Left renal cortex interstitium (tissue), 4 donors: ENCODE measurements at regions not wholly inside any gene's neighbourhood (a gene's known extent, or its start where the extent isn't known, plus 50 kb on each side); places are given as distances from the start of the nearest gene placed in this dataset.
"Not testable (repeated sequence)": the region's sequence is repeated elsewhere in the genome, so short reads cannot be mapped to it uniquely, and the experiment has no call there.

Source experiments
- DNase-seq, 4 donors: peaks; one replicate each; pipeline ENCODE4 v3.0.0-alpha.2; 2013; ENCODE audit warnings: low read depth in 4 of 4, low spot score in 2 of 4, missing footprints in 1 of 4

- no peak for DNase-seq
Observed at GRCh38 chr6:167557675-167558074, 232.8 kb downstream of the TTLL2 start.

GRCh38 chr6:167558246-167559177, 233.6 kb downstream of the TTLL2 start:
- no peak for DNase-seq

GRCh38 chr6:167559675-167560479, 235.0 kb downstream of the TTLL2 start:
- DNase-seq, result no peak

GRCh38 chr6:167560673-167561569, 236.0 kb downstream of the TTLL2 start:
- DNase-seq, result no peak

GRCh38 chr6:167562862-167563261, 238.0 kb downstream of the TTLL2 start:
- DNase-seq, result not testable (repeated sequence)

- DNase-seq, result no peak
Observed at GRCh38 chr6:167564416-167565250, 239.7 kb downstream of the TTLL2 start.

GRCh38 chr6:167565388-167565787, 240.5 kb downstream of the TTLL2 start:
- no peak for DNase-seq

- no peak for DNase-seq
Observed at GRCh38 chr6:167565884-167566599, 241.2 kb downstream of the TTLL2 start.

- DNase-seq, result no peak
Observed at GRCh38 chr6:167566711-167567141, 241.8 kb downstream of the TTLL2 start.

GRCh38 chr6:167567142-167568033, 242.5 kb downstream of the TTLL2 start:
- DNase-seq, result no peak

GRCh38 chr6:167568407-167569024, 243.6 kb downstream of the TTLL2 start:
- no peak for DNase-seq

GRCh38 chr6:167569041-167569805, 244.3 kb downstream of the TTLL2 start:
- DNase-seq, result no peak

GRCh38 chr6:167569879-167570278, 245.0 kb downstream of the TTLL2 start:
- no peak for DNase-seq

GRCh38 chr6:167570460-167571400, 245.8 kb downstream of the TTLL2 start:
- no peak for DNase-seq

- no peak for DNase-seq
Observed at GRCh38 chr6:167571550-167571949, 246.7 kb downstream of the TTLL2 start.

GRCh38 chr6:167572106-167572505, 247.2 kb downstream of the TTLL2 start:
- no peak for DNase-seq
